HG02571 (cell line): ENCODE measurements at regions not wholly inside any gene's neighbourhood (a gene's known extent, or its start where the extent isn't known, plus 50 kb on each side); places are given as distances from the start of the nearest gene placed in this dataset.
"Not testable (repeated sequence)": the region's sequence is repeated elsewhere in the genome, so short reads cannot be mapped to it uniquely, and the experiment has no call there.

Experiments used
- ATAC-seq: cut with Tn5 transposase; IDR thresholded peaks from one replicate; pipeline ENCODE4 v1.9.1; 2021; ENCODE audit warnings: mild to moderate bottlenecking, moderate library complexity; ENCODE audit not compliant: unreplicated experiment

DNA sequence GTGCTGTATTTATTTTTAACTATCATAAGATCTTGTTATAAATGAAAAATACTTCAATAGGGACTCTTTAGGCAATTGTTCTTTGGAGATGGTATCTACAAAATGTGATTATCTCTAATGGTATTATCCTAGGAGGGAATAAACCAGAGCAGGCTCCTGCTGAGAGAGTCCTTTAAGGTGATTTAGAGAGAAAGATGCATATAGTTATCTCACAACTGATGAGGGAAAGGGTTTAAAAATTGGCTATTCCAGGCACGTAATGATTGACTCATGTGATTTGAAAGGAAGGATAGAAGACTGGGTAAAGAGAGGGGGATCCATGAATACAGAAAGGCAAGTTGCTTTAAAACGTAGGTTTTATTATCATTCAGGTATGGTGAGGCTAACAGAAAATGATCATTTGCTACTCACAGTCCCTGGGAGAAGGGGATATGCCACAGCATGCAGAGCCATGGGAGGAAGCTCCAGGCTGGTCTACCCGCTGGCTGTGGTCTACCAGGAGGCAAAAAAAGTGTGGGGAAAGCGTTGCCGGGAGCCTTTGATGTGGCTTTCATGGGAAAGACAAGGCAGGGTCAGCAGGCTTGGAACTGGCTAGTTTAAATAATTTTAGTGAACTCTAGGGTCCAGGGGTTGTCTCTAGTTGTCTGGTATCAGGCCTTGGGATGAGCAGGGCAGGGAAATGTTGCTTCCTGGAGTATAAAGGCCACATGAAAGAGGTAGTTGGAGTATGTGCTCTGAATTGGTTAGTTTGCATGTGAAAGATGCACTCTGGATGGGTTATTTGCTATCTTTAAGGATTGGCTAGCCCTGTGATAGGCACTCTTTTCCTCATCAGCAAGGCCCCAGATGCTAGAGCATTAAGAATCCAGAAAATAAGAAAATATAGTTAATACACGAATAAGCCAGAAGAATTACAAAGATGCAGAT, 798.4 kb upstream of the GRM7 start:
- no peak for ATAC-seq

DNA sequence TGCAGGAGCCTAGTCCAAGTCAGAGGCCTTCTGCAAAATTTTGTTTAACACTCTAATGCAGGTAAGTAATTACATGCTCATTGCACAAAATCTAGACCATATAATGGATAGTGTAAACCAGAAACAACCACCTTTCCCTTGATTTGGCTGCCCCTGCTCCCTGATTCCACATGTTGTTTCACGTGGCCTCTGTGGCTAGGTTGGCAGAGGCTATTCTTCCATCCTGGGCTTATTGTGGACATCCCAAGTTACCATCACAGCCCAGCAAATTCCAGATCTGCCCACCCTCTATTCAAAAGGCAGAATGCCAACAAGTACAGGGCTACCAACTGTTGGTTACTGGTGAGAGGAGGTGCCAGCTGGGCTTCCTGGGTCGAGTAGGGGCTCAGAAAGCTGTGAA, 794.5 kb upstream of the GRM7 start:
- no peak for ATAC-seq

DNA sequence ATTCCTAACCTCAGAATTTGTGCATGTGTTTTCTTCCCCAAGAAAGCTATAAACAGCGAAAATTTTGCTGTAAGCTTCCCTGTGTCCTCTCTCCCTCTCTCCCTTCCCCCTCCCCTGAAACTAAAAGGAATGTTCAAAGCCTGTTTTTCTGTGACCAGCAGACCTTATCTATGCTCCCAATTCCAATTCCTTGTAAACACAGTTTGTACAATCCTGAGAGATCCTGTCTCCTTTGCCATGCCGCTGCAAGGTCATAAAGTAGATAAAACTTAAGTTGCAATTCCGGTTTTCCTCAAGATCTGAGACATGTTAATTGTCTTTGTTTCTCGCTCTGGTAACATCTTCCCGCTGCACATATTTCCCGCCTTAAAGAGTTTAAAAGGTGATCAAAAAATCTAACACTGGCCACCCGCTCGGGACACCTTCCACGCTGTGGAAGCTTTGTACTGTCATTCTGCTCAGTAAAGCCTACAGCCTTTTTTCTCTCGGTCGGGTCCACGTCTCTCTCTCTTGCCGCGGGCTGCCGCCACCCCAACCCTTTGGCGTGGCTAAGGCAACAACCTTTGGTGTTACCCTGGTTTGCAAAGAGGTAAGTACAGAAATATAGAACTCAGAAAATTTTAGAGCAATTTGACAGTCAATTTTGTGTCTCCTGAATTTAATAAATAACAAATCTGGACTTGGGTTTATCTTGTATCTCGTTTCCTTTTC, 793.9 kb upstream of the GRM7 start:
- ATAC-seq, result not testable (repeated sequence)

DNA sequence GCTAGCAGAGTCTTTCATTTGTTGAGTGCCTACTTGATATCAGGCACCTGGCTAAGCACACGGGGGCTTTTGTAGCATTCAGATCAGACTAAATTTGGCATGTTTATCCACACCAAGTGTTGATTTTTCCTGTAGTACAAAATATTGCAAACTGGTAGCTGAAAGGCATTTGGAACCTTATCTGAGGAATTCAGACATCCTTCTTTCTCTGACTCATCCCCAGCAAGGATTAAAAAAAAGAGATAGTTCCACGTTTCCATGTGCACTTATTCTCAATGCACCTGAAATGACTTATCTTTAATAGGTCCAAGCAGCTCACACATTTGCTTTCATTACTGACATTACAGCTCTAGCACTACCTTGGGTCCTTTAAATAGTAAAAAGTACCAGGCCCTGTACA, 786.0 kb upstream of the GRM7 start:
- ATAC-seq, result no peak

DNA sequence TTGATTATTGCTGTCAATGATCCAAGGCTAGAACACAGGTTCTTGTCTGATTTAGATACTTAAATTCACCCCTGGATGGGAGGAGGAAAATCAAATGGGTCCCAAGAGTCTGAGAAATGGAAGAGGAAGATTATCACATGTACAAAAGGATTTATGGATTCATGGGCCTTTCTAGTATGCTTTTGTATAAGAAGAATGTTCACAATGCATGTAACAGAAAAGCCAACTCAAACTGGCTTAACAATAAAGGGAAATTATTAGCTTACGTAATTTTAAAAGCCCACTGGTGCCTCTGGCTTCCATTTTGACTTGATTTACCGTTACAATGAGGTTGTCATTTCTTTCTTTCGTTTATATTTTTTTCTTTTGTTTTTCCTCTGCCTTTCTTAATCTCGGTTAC, 782.5 kb upstream of the GRM7 start:
- ATAC-seq, result no peak

DNA sequence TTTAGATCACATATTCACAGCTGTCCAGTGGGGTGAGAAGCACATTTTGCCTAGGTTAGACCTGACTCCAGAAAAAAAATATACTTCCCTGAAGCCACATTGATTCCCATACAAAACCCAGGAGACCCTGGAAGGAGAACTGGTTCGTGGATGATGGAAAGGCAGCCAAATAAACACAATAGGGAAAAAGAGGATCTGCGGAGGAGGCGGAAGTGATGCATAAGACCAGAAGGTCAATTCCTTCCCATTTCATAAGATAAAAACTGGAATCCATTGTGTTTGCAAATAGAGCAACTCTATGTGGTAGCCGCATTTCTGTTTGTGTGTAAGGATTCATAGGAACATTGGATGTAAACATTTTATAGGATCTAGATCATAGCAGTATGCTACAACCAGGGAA, 781.9 kb upstream of the GRM7 start:
- no peak for ATAC-seq

DNA sequence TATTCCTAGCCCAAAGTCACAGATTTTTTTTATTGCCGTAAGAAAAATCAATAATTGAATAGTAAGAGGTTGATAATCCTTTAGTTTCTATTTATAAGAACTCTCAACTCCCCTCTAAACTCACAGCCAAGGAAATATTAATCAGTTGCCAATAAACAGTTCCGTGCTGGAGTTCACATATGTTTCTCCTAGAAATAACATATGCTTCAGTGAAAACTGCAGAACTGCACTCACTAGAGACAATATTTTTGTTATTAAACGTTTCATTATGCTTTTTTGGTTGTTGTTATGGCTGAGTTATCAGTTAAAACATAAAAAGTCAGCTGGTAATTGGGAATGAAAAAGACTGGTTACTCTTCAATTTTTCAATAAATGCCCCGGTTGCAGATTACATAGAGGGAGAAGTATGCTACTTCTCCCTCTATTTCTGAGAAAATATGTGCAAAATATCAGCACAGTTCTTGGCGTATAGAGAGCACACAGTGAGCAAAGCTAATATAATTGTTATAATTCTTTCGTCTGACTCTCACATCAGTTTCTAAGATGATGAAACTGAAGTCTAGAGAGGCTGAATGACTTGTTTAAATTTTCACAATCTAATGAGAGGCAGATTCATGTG, 781.2 kb upstream of the GRM7 start:
- ATAC-seq, result no peak

DNA sequence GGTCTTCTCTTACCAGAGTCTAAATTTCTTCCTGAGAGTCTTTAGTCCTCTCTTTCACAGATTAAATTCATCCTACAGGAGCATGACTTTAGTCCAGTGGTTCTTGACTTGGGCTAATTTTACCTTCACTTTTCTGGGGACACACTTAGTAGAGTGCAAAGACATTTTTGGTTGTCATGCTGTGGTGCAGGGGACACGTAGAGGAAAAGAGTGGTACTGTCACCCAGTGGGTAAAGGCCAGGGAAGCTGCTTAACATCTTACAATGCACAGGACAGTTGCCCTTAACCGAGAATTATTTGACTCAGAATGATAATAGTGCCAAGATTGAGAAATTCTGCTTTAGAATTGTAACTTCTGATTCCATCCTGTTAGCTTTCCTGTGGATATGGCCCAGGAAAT, 772.5 kb upstream of the GRM7 start:
- no peak for ATAC-seq

DNA sequence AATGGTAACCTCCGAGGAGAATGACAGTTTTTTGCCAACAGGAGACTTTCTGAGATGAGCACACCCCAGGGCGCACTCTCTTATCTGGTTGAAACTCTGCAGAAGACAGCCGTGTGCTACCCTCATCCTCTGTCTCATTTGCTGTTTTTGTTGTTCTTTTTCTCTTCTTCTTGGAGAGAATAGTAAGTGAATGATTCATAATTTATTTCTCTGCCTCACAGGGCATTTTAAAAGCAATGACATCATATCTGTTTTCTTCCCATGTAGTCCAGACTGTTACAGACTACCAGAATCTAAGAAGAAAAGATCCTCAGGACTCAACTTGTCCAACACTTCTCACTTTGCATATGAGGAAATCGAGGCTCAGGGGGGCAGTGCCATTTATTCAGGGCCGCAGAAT, 771.1 kb upstream of the GRM7 start:
- no peak for ATAC-seq

DNA sequence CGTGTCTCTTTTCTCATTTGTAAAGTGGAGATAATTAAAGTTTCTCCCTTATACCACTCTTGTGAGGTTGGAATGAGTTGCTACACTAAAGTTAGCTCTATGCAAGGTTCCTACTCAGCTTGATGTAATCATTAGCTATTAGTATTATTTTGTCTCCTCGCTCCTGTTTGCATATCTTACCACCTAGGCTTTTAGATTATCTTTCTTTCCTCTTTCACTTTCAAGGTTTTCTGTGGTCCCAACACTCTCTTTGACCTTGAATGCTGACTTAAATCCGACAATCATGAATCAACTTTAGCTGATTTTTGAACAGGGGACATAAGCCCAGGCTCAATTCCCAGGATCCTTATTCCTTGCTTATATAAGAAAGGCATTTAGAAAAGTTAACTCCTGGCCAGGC, 769.7 kb upstream of the GRM7 start:
- no peak for ATAC-seq

DNA sequence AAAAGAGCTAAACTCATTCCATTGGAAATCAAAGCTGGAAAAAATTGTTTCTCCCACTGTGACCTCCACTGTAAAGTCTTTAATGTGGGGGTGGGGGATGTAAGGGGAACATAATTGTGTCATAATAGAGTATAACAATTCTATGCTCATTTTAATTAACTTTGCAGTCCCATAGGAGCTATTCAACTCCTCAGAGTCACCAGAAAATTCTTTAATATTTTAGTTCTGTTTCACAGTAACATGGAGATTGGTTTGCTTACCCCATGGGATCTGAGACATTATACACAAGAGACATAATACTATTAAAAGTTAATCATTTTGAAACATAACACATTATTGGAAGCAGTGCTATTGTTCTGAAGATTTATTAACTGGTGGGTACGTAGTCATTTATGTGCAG, 765.9 kb upstream of the GRM7 start:
- no peak for ATAC-seq

DNA sequence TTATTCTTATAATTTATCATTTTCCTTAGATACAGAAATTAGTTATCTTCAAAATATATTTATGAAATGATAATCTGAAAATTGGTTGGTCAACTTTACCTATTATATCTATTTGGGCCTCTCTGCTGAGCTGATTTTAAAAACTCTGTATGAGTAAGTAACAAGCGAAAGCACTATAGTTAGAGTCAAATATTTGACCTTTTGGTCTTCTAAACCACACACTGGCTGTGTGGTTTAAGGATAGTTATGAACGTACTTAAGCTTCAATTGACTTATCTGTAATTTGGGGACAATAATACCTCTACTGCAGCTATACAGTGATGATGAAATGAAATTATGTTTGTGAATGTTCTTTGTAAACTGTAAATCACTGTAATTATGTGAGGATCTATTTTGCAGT, 763.9 kb upstream of the GRM7 start:
- no peak for ATAC-seq

DNA sequence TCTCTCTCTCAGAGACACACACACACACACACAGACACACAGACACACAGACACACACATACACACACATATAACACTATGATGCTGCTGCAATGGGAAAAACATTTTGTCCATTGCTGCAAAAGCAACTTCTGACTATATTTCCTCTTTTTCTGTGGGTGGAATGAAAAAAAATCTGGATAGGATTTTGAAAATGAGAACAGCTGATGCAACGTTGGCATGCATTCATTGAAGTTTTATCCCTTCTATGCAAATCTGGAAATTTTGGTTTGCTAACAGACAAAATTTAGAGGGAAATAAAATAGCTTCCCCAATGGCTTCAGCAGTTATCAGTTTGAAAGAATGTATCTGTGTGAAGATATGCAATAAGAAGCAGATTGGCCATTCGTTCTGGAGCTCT, 763.4 kb upstream of the GRM7 start:
- ATAC-seq, result no peak

DNA sequence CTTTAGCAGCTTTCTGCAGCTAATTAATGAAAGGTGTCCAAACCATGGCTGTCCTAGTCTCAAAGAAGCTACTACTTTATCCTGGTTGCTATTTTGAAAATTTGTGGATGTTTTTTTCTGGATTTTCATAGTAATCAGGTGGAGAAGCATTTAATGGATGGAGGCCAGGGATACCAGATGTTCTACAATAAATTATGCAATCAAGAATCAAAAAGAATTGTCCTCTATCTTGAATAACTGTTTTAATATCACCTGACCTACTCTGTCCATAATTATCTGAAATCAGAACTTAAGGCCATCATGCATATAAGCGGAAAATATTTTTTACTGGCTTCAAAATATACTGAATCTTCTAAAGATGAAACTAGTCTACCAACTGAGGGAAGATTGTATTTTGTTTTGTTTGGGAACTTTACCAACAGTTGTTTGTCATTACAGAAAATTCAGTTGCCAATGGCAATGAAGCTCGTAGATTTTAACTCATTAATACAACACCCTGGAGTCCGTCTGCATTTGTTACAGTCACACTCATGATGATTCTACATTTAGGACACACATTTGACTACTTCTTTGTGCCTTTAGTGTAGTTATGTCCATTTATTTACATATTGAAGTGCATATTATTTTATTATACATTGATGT, 762.3 kb upstream of the GRM7 start:
- ATAC-seq, result no peak

DNA sequence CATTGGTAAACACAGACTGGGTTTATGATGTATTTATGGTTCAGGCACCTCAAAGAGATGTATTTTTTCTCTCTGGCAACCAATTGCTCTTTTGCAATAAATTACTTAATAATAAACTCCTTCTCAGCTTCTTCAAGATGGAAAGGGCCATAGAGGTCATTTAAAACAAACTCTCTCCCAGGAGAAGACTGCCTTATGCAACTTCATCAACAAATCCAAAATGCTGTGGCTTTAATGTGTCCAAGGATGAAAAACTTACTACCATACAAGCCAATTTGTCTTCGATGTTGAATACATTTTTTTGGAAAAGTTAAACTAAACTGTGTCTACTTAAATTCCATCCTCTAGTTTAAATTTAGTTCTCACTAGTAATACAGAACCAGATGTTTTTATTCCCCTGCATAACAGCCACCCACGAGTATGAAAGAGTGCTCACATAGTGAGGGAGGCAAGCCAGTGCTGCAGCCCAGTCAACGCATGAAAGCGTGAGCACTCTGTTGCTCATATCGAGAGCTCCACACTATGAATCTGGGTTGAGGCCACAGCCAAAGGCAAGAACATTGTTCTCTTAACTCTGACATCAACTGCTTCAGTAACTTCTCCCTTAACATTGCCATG, 761.3 kb upstream of the GRM7 start:
- no peak for ATAC-seq

DNA sequence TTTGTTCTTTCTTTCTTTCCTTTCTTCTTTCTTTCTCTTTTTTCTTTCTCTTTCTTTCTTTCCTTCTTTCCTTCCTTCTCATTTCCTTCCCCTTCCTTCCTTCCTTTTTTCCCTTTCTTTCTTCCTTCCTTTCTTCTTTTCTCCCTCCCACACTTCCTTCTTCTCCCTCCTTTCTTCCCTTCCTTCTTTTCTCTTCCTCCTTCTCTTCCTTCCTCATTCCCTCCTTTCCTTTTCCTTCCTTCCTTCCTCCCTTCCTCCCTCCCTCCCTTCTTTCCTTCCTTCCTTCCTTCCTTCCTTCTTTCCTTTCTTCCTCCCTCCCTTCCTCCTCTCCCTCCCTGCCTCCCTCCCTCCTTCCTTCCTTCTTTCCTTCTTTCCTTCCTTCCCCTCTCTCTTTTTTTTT, 755.7 kb upstream of the GRM7 start:
- ATAC-seq, result no peak

DNA sequence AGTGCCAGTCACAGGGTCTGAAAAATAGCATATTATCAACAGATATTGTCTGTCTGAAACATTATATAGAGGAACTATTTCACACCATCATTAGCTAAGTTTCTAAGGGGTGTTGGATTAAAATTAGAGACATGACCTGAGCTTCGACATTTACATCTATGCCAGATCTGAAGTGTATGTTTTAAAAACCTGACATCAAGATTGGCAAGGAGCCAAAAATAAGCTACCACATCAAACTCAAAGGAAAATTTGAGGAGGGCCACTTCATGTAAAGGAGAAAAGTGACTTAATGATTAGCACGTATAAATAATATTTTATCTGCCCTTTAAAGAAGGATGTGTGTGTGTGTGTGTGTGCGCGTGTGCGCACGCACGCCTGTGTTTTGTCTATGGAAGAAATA, 752.0 kb upstream of the GRM7 start:
- no peak for ATAC-seq

DNA sequence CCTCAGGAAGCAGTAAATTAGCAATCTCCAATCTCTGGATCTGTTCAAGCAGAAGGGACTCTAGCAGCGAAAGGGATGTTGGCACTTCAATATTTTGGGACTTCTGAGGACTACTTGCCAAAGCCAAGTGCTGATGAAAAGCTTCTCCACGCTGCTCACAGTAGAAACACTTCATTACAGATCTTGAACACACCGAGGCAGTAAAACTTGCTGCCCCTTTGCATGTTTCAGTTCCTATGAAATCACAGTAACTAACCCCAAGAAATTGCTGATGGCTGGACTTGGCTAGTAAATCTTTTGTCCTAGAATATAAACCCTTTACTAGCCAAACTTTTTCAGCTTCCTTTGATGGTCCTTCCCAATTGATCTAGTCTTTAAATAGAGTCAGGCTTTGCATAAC, 750.5 kb upstream of the GRM7 start:
- no peak for ATAC-seq

DNA sequence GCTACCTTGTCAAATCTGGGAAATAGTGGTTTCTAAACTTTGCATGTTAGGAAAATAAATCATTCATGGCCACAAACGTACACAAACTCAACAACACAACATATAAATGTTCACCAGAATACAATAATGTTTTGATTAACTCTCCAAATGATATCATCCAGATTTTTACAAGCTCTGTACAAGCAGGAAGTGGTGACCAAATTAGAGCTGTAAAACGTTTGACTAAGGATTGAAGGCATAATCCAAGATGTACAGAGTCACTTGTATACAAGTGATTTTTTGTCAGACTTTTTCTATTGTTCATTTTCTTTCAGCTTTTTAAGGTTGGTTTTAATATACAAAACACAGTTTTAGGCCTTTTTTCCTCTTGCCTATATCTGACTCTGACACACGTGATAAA, 748.4 kb upstream of the GRM7 start:
- no peak for ATAC-seq

DNA sequence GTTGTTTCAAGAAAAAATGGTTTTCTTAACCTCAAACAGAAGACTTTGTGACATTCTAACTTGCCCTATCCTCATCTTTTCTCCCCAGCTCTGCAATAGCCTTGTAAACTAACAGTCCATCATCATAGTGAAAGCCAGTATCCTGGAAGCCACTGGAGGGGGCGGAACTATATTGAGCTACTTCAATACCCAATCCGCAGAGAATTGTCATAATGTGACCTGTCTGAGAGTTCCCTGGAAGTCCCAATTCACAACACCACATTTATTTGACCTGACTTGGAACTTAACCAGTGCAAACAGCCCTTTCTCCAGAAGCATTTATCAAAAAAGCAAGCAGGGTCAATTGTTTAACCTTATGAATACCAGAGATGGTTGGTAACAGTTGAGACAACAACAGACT, 747.6 kb upstream of the GRM7 start:
- ATAC-seq, result no peak

DNA sequence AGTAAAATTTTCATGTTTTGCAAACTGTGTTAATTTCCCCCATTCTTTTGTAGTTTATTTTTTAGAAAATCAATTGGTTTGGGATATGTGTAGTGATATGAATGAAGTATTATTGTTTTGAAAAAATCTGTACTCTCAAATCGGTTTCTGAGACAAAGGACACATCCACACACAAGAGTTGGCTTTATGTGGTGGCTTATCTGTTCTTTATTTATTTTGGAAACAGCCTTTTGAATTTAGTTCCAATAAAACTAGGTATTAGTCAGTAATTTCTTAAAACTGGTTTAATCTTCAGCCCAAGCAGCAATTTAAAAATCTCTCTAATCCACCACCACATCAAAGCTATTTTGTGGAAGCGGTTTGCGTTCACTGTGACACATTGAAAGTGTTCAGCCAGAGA, 741.5 kb upstream of the GRM7 start:
- ATAC-seq, result no peak
